ENCODE measurements at regions not wholly inside any gene's neighbourhood (a gene's known extent, or its start where the extent isn't known, plus 50 kb on each side); places are given as distances from the start of the nearest gene placed in this dataset.
"Not testable (repeated sequence)": the region's sequence is repeated elsewhere in the genome, so short reads cannot be mapped to it uniquely, and the experiment has no call there.

GRCh38 chr9:13470836-13471235 is 191.3 kb upstream of the MPDZ start:
- no peak for DNase-seq

- DNase-seq, result no peak
Measured at GRCh38 chr9:13467157-13467556, 187.7 kb upstream of the MPDZ start.

GRCh38 chr9:13461414-13461991 is 182.0 kb upstream of the MPDZ start:
- no peak for DNase-seq

- DNase-seq, result no peak
Measured at GRCh38 chr9:13459071-13459470, 179.6 kb upstream of the MPDZ start.

GRCh38 chr9:13457795-13458194 is 178.3 kb upstream of the MPDZ start:
- no peak for DNase-seq

- DNase-seq, result no peak
Measured at GRCh38 chr9:13450723-13451122, 171.2 kb upstream of the MPDZ start.

GRCh38 chr9:13448482-13448881 is 169.0 kb upstream of the MPDZ start:
- no peak for DNase-seq

GRCh38 chr9:13447843-13448422 is 168.4 kb upstream of the MPDZ start:
- no peak for DNase-seq

GRCh38 chr9:13446938-13447842 is 167.7 kb upstream of the MPDZ start:
- no peak for DNase-seq

- no peak for DNase-seq
Measured at GRCh38 chr9:13446286-13446937, 166.9 kb upstream of the MPDZ start.

GRCh38 chr9:13445103-13445500 is 165.6 kb upstream of the MPDZ start:
- DNase-seq, result no peak

GRCh38 chr9:13444245-13445102 is 165.0 kb upstream of the MPDZ start:
- DNase-seq, result no peak

- no peak for DNase-seq
Measured at GRCh38 chr9:13443346-13444244, 164.1 kb upstream of the MPDZ start.

- DNase-seq, result no peak
Measured at GRCh38 chr9:13439685-13440476, 160.4 kb upstream of the MPDZ start.

- DNase-seq, result no peak
Measured at GRCh38 chr9:13437866-13438265, 158.4 kb upstream of the MPDZ start.

- DNase-seq, result no peak
Measured at GRCh38 chr9:13436591-13436990, 157.1 kb upstream of the MPDZ start.

- not testable (repeated sequence) for DNase-seq
Measured at GRCh38 chr9:13433453-13433852, 154.0 kb upstream of the MPDZ start.

- no peak for DNase-seq
Measured at GRCh38 chr9:13432904-13433303, 153.4 kb upstream of the MPDZ start.

- DNase-seq, result no peak
Measured at GRCh38 chr9:13431692-13432091, 152.2 kb upstream of the MPDZ start.

- no peak for DNase-seq
Measured at GRCh38 chr9:13431222-13431536, 151.7 kb upstream of the MPDZ start.
